HepG2 (cell line): ENCODE measurements at regions not wholly inside any gene's neighbourhood (a gene's known extent, or its start where the extent isn't known, plus 50 kb on each side); places are given as distances from the start of the nearest gene placed in this dataset.

ENCODE experiments used
- IRF9 ChIP-seq: sonication (generic); formaldehyde crosslinking; IDR thresholded peaks from 2 replicates; pipeline ENCODE4 v1.8.0; 2022; ENCODE audit warnings: missing genetic modification reagents, mild to moderate bottlenecking, borderline replicate concordance
- NRL ChIP-seq: sonication (generic); formaldehyde crosslinking; IDR thresholded peaks from 2 replicates; pipeline ENCODE4 v1.5.0; 2020; ENCODE audit warnings: missing genetic modification reagents, mild to moderate bottlenecking, moderate library complexity, borderline replicate concordance
- PPARG ChIP-seq: conservative IDR thresholded peaks from 2 replicates; pipeline ENCODE4 v1.6.1; 2016; ENCODE audit warnings: missing biosample characterization, missing genetic modification reagents
- PRDM15 ChIP-seq: sonication (generic); formaldehyde crosslinking; IDR thresholded peaks from 2 replicates; pipeline ENCODE4 v1.4.0; 2020; ENCODE audit warnings: missing genetic modification reagents
- ZBTB34 ChIP-seq: sonication (generic); formaldehyde crosslinking; IDR thresholded peaks from 2 replicates; pipeline ENCODE4 v1.8.0; 2022; ENCODE audit warnings: mild to moderate bottlenecking, missing genetic modification reagents
- ZBTB4 ChIP-seq: sonication (generic); formaldehyde crosslinking; IDR thresholded peaks from 2 replicates; pipeline ENCODE4 v1.4.0; 2020; ENCODE audit warnings: missing genetic modification reagents, mild to moderate bottlenecking, borderline replicate concordance
- ZIK1 ChIP-seq: sonication (generic); formaldehyde crosslinking; IDR thresholded peaks from 2 replicates; pipeline ENCODE4 v1.5.0; 2020; ENCODE audit warnings: mild to moderate bottlenecking, low read depth, missing genetic modification reagents, borderline replicate concordance
- ZNF143 ChIP-seq: sonication (generic); formaldehyde crosslinking; IDR thresholded peaks from 2 replicates; pipeline ENCODE4 v1.4.0; 2020; ENCODE audit warnings: missing genetic modification reagents
- ZNF44 ChIP-seq: sonication (generic); formaldehyde crosslinking; IDR thresholded peaks from 2 replicates; pipeline ENCODE4 v1.5.1; 2020; ENCODE audit warnings: mild to moderate bottlenecking, missing genetic modification reagents
- ZNF709 ChIP-seq: sonication (generic); formaldehyde crosslinking; IDR thresholded peaks from 2 replicates; pipeline ENCODE4 v1.5.0; 2020; ENCODE audit warnings: mild to moderate bottlenecking, missing genetic modification reagents
- TF ChIP-seq, protein P1 (sequence below): sonication (generic); formaldehyde crosslinking; IDR thresholded peaks from 2 replicates; pipeline ENCODE4 v1.5.1; 2020; ENCODE audit warnings: mild to moderate bottlenecking, missing genetic modification reagents

- TF ChIP-seq ZBTB4 (no peak), IRF9 (CRISPR knock-in tag) (no peak), PRDM15 (CRISPR knock-in tag) (no peak), PPARG (no peak), ZBTB34 (CRISPR knock-in tag) (no peak), ZNF44 (CRISPR knock-in tag) (no peak), ZNF709 (CRISPR knock-in tag) (no peak), ZNF143 (CRISPR knock-in tag) (no peak), ZIK1 (CRISPR knock-in tag) (no peak), NRL (CRISPR knock-in tag) (no peak)
- TF ChIP-seq, protein P1, sequence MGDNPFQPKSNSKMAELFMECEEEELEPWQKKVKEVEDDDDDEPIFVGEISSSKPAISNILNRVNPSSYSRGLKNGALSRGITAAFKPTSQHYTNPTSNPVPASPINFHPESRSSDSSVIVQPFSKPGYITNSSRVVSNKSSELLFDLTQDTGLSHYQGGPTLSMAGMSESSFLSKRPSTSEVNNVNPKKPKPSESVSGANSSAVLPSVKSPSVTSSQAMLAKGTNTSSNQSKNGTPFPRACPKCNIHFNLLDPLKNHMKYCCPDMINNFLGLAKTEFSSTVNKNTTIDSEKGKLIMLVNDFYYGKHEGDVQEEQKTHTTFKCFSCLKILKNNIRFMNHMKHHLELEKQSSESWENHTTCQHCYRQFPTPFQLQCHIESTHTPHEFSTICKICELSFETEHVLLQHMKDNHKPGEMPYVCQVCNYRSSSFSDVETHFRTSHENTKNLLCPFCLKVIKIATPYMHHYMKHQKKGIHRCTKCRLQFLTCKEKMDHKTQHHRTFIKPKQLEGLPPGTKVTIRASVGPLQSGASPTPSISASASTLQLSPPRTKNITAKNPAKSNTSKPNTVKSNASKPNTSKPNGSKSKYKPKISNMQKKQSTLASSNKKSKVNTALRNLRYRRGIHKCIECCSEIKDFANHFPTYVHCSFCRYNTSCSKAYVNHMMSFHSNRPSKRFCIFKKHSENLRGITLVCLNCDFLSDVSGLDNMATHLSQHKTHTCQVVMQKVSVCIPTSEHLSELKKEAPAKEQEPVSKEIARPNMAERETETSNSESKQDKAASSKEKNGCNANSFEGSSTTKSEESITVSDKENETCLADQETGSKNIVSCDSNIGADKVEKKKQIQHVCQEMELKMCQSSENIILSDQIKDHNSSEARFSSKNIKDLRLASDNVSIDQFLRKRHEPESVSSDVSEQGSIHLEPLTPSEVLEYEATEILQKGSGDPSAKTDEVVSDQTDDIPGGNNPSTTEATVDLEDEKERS, result no peak
Measured at GRCh38 chr11:69401715-69402114, 79.7 kb upstream of the LINC01488 start (continued).
